Upper lobe of right lung (tissue), 1 donor: ENCODE measurements at regions not wholly inside any gene's neighbourhood (a gene's known extent, or its start where the extent isn't known, plus 50 kb on each side); places are given as distances from the start of the nearest gene placed in this dataset.
"Not testable (repeated sequence)": the region's sequence is repeated elsewhere in the genome, so short reads cannot be mapped to it uniquely, and the experiment has no call there.

Experiments
- ATAC-seq: fragments of 200-7000 bp; cut with Tn5 transposase; one replicate; pipeline ENCODE4 v1.9.1; 2020; ENCODE audit warnings: mild to moderate bottlenecking, moderate library complexity
- DNase-seq: peaks from one replicate; pipeline ENCODE4 v3.0.0-alpha.2; 2020
- H3K27ac ChIP-seq: fragments of 200-600 bp; one replicate; pipeline ENCODE4 v1.8.0; 2022
- H3K27me3 ChIP-seq: fragments of 200-600 bp; one replicate; pipeline ENCODE4 v1.8.0; 2022; ENCODE audit warnings: mild to moderate bottlenecking
- H3K36me3 ChIP-seq: fragments of 200-600 bp; one replicate; pipeline ENCODE4 v1.8.0; 2022
- H3K4me1 ChIP-seq: fragments of 200-600 bp; one replicate; pipeline ENCODE4 v1.8.0; 2022
- H3K4me3 ChIP-seq: fragments of 200-600 bp; one replicate; pipeline ENCODE4 v1.8.0; 2022; ENCODE audit warnings: mild to moderate bottlenecking
- H3K9me3 ChIP-seq: fragments of 200-600 bp; one replicate; pipeline ENCODE4 v1.8.0; 2022
- CTCF ChIP-seq: fragments of 200-600 bp; IDR thresholded peaks from one replicate; pipeline ENCODE4 v1.8.0; 2022; ENCODE audit warnings: antibody characterized with exemption
- intact Hi-C: fragments of 100-400 bp; cut with DNase I; formaldehyde crosslinking; loops from one replicate; pipeline ENCODE4 v1.11.0; 2022
- donor health status: DM: no; HTN: yes; CAD: no; lungs with severe emphysema.

- H3K9me3 ChIP-seq = no peaks in the 10 kb centered on the region
- intact Hi-C loops = no loop called here
- H3K27ac ChIP-seq = no peak overlapping the region
- DNase-seq (no peak), ATAC-seq (no peak)
- no peak overlapping the region for H3K4me3 ChIP-seq
- no peaks in the 10 kb centered on the region for H3K4me1 ChIP-seq
- no peak for TF ChIP-seq CTCF
- H3K36me3 ChIP-seq = no peaks in the 10 kb centered on the region
- no peaks in the 10 kb centered on the region for H3K27me3 ChIP-seq
These were observed 273.5 kb upstream of the CCNG1 start for GRCh38 chr5:163163858-163164257.

- no peak for TF ChIP-seq CTCF
- Histone ChIP-seq H3K4me3 (no peak overlapping the region), H3K27ac (no peak overlapping the region), H3K36me3 (no peaks in the 10 kb centered on the region), H3K27me3 (no peaks in the 10 kb centered on the region), H3K4me1 (no peaks in the 10 kb centered on the region), H3K9me3 (no peaks in the 10 kb centered on the region)
- DNase-seq (no peak), ATAC-seq (no peak)
- intact Hi-C loops = no loop called here
These were observed 272.1 kb upstream of the CCNG1 start for GRCh38 chr5:163165277-163165676.

GRCh38 chr5:163170161-163170560 is 267.2 kb upstream of the CCNG1 start:
- ATAC-seq, H3K9me3 ChIP-seq, H3K4me1 ChIP-seq, H3K36me3 ChIP-seq, DNase-seq, H3K4me3 ChIP-seq, H3K27me3 ChIP-seq, intact Hi-C loops, H3K27ac ChIP-seq: not testable (repeated sequence)

GRCh38 chr5:163172540-163173338 is 264.7 kb upstream of the CCNG1 start:
- Histone ChIP-seq H3K27me3 (no peaks in the 10 kb centered on the region), H3K4me3 (no peak overlapping the region), H3K9me3 (no peaks in the 10 kb centered on the region), H3K36me3 (no peaks in the 10 kb centered on the region), H3K27ac (no peak overlapping the region), H3K4me1 (no peaks in the 10 kb centered on the region)
- no peak for TF ChIP-seq CTCF
- DNase-seq (no peak), ATAC-seq (peak; percentile 41)
- intact Hi-C loops = no loop called here

GRCh38 chr5:163177971-163178370 is 259.4 kb upstream of the CCNG1 start:
- no peaks in the 10 kb centered on the region for H3K36me3 ChIP-seq
- intact Hi-C loops = no loop called here
- H3K9me3 ChIP-seq = no peaks in the 10 kb centered on the region
- TF ChIP-seq CTCF = no peak
- H3K4me3 ChIP-seq = no peak overlapping the region
- DNase-seq (no peak), ATAC-seq (no peak)
- no peak overlapping the region for H3K27ac ChIP-seq
- no peaks in the 10 kb centered on the region for H3K27me3 ChIP-seq
- no peaks in the 10 kb centered on the region for H3K4me1 ChIP-seq

- ATAC-seq = no peak
- TF ChIP-seq CTCF = no peak
These were observed 252.1 kb upstream of the CCNG1 start for GRCh38 chr5:163185315-163185714.

More at GRCh38 chr5:163185315-163185714, 252.1 kb upstream of the CCNG1 start:
- H3K27ac ChIP-seq = no peak overlapping the region
- no peaks in the 10 kb centered on the region for H3K27me3 ChIP-seq
- H3K36me3 ChIP-seq = no peaks in the 10 kb centered on the region
- no peak overlapping the region for H3K4me3 ChIP-seq
- intact Hi-C loops = no loop called here
- no peak for DNase-seq
- H3K9me3 ChIP-seq = no peaks in the 10 kb centered on the region
- H3K4me1 ChIP-seq = no peaks in the 10 kb centered on the region
